Esophagus (tissue), 2 donors: ENCODE measurements at regions not wholly inside any gene's neighbourhood (a gene's known extent, or its start where the extent isn't known, plus 50 kb on each side); places are given as distances from the start of the nearest gene placed in this dataset.

Experiments
- H3K27ac ChIP-seq, 2 donors: one replicate each; pipeline ENCODE4 v1.5.1; 2013; ENCODE audit warnings: low read depth in 2 of 2, mild to moderate bottlenecking in 2 of 2, inconsistent platforms in 1 of 2, low read length in 1 of 2, moderate library complexity in 1 of 2
- H3K27me3 ChIP-seq, 2 donors: one replicate each; pipeline ENCODE4 v1.6.1; 2013; ENCODE audit warnings: low read length in 2 of 2, control low read depth in 1 of 2, mild to moderate bottlenecking in 1 of 2; ENCODE audit not compliant: insufficient read depth in 2 of 2, control insufficient read depth in 1 of 2
- H3K36me3 ChIP-seq, 2 donors: one replicate each; pipeline ENCODE4 v1.6.1; 2013; ENCODE audit warnings: low read length in 1 of 2; ENCODE audit not compliant: control insufficient read depth in 2 of 2, insufficient read depth in 2 of 2
- H3K4me1 ChIP-seq, 2 donors: one replicate each; pipeline ENCODE4 v1.6.1; 2013; ENCODE audit warnings: low read length in 1 of 2; ENCODE audit not compliant: control insufficient read depth in 2 of 2, insufficient read depth in 2 of 2
- H3K4me3 ChIP-seq, 2 donors: one replicate each; pipeline ENCODE4 v1.5.1; 2013; ENCODE audit warnings: low read length in 2 of 2, mild to moderate bottlenecking in 2 of 2, low read depth in 1 of 2, moderate library complexity in 1 of 2
- H3K9me3 ChIP-seq, 2 donors: one replicate each; pipeline ENCODE4 v1.6.1; 2013; ENCODE audit warnings: mild to moderate bottlenecking in 2 of 2, low read depth in 1 of 2, low read length in 1 of 2, moderate library complexity in 1 of 2; ENCODE audit not compliant: control insufficient read depth in 2 of 2, insufficient read depth in 1 of 2
- WGBS, 2 donors: extraction: QIAGEN DNeasy Blood & Tissue Kit; methylation state at CpG; one replicate each; pipeline ENCODE4 v1.1.7; 2013; 5-methylcytosine and 5-hydroxymethylcytosine counted together
- donor health status: healthy with polysubstance abuse.
- donor health status: Bipolar disorder and iron deficiency.

DNA sequence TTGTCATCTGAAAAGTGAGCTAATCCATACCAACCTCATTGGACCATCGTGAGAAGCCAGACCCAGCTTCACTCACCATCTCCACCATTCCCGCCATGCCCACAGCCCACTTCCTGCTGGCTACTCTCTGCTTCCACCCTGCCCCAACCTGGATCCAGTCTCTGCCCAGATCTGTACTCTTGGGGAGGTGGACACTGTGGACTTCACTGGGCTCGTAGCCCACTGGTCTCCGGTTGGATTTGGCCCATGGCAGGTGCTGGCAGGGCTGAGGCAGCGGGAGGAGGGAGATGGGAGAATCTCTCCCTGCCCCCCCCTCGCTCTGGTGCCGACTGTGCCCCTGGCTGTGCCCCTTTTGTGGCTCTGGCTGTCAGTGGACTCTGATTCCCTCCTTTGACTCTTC, 193.8 kb downstream of the ABHD5 start:
- Histone ChIP-seq H3K4me1 (no peaks in the 10 kb centered on the region), H3K36me3 (no peaks in the 10 kb centered on the region), H3K27ac (no peak overlapping the region), H3K9me3 (no peaks in the 10 kb centered on the region), H3K4me3 (no peak overlapping the region), H3K27me3 (no peaks in the 10 kb centered on the region)
- 87 to 88% methylated on average over 7 of the region's 7 CpGs for WGBS, 2 donors

- Histone ChIP-seq H3K4me1 (no peaks in the 10 kb centered on the region), H3K36me3 (no peaks in the 10 kb centered on the region), H3K27me3 (no peaks in the 10 kb centered on the region), H3K4me3 (no peak overlapping the region), H3K9me3 (no peaks in the 10 kb centered on the region), H3K27ac (peak overlapping the region in 1 of 2 donors; percentile 22)
- WGBS, 2 donors, result 59 to 80% methylated on average over 3 of the region's 3 CpGs
Observed at GRCh38 chr3:43885908-43886618, 195.3 kb downstream of the ABHD5 start.

- Histone ChIP-seq H3K27ac (no peak overlapping the region), H3K9me3 (no peaks in the 10 kb centered on the region), H3K27me3 (peaks cover 2% of the 10 kb centered on the region in 2 donors), H3K36me3 (no peaks in the 10 kb centered on the region), H3K4me1 (peaks cover 0 to 6% of the 10 kb centered on the region in 2 donors), H3K4me3 (no peak overlapping the region)
- WGBS, 2 donors, result 53 to 56% methylated on average over 6 of the region's 6 CpGs
Observed at GRCh38 chr3:43892061-43892460, 201.3 kb downstream of the ABHD5 start.

DNA sequence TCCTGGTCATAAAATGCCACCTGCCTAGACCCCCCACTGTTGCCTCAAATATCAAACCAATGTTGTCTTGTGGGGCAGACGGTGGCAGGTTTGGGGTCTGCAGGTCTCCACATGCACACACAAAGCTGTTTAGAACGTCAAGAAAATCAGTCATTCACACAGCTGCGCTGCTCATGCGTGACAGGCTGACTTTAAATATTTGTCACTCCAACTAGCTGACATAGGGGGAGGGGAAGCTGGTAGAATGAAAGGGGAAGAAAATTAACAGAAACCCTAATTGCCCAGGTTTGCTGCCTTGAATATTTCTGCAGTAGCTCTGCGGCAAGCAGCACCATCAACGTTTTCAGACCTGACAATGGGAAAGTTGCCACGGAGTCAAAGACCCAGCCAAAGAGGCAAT, 201.8 kb downstream of the ABHD5 start:
- peaks cover 0 to 6% of the 10 kb centered on the region in 2 donors for H3K4me1 ChIP-seq
- H3K27me3 ChIP-seq, result peaks cover 2% of the 10 kb centered on the region in 2 donors
- H3K4me3 ChIP-seq, result no peak overlapping the region
- H3K27ac ChIP-seq, result no peak overlapping the region
- no peaks in the 10 kb centered on the region for H3K36me3 ChIP-seq
- no peaks in the 10 kb centered on the region for H3K9me3 ChIP-seq
- WGBS, 2 donors, result 12 to 13% methylated on average over 7 of the region's 7 CpGs

DNA sequence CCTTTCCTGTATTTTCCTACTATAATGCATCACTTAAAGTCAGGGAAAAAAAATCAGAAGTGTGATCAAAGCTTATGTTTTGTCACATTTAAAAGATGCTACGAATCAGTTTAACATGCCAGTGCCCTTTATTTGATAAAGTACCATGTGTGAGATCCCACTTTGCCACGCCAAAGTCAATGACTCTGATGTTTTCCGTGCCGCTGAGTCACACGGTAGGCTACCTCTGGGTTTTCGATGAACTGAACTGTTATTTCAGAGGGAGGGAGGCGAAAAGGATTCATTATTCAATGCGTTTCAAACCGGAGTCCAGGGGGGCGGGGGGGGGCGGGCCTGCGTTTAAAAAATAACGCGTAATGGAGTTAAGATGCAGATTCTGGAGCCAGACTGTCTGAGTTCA, 203.0 kb downstream of the ABHD5 start:
- H3K9me3 ChIP-seq, result peaks cover 0 to 2% of the 10 kb centered on the region in 2 donors
- peak overlapping the region; percentile 27 to 62 for H3K4me3 ChIP-seq
- no peaks in the 10 kb centered on the region for H3K36me3 ChIP-seq
- H3K4me1 ChIP-seq, result peaks cover 0 to 6% of the 10 kb centered on the region in 2 donors
- WGBS, 2 donors, result 6 to 10% methylated on average over 14 of the region's 14 CpGs
- peaks cover 2% of the 10 kb centered on the region in 2 donors for H3K27me3 ChIP-seq
- no peak overlapping the region for H3K27ac ChIP-seq

DNA sequence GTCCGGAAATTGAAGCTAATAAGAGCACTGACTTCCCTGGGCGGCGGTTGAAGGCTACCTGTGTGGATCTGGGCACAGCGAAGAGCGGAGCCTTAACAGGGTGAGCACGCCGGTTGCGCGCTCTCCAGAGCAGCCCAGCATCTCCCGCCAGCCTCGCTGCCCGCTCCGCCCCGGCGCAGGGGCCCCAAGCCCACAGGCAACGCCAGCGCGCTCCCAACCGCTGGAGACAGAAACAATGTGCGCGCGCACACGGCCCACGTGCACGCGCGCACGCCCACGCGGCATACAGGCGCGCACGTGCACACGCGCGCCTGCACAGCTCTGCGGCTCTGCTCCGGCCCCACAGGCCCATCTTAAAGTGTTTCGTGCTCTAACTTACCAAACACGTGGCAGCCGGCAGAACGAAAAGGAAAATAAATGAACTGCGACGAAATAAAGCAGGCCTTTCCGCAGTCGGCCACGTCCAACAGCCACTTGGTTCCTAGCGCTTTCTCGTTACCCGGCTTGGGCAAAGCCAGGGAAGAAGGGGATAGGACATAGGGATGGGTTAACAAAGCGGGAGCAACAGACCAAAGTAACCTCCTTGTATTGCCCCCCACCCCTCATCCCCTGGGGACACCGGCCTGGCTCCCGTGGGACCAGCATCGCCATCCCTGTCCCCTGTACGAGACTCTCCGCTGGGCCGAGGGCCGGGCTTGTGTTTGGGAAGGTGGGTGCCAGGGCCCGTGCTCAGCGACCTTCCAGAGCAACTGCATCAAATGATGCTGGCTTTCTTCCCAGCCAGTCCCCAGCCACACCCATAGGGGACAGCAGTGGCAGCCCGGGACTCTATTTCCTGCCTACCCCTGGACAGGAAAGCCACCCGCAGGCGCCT, 203.7 kb downstream of the ABHD5 start:
- peaks cover 0 to 6% of the 10 kb centered on the region in 2 donors for H3K4me1 ChIP-seq
- H3K4me3 ChIP-seq, result peak overlapping the region; percentile 27 to 62
- no peak overlapping the region for H3K27ac ChIP-seq
- peaks cover 2% of the 10 kb centered on the region in 2 donors for H3K27me3 ChIP-seq
- 13% methylated on average over 63 of the region's 63 CpGs for WGBS, 2 donors
- H3K9me3 ChIP-seq, result peaks cover 0 to 2% of the 10 kb centered on the region in 2 donors
- no peaks in the 10 kb centered on the region for H3K36me3 ChIP-seq

DNA sequence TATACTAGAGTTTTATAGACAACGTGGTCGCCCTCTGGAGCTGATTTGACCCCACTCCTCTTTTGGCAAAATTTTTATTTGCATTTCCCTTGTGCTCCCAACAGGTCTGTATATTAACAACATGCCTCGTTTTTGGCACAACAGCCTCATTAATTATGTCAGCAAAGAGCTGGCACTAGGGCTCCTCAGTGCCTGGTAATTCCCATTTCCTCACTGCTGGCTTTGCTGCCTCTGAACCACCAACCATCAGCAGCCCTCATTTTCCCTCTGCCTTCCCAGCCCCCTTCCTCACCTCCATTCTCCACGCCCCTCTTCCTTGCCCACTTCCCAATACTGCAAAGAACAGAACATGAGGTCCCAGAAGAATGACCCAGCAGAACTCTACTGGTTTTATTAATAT, 204.8 kb downstream of the ABHD5 start:
- H3K4me1 ChIP-seq, result peaks cover 0 to 6% of the 10 kb centered on the region in 2 donors
- peaks cover 0 to 2% of the 10 kb centered on the region in 2 donors for H3K9me3 ChIP-seq
- H3K4me3 ChIP-seq, result no peak overlapping the region
- WGBS, 2 donors, result 54 to 57% methylated on average over 4 of the region's 4 CpGs
- H3K27me3 ChIP-seq, result peaks cover 2% of the 10 kb centered on the region in 2 donors
- no peaks in the 10 kb centered on the region for H3K36me3 ChIP-seq
- no peak overlapping the region for H3K27ac ChIP-seq

DNA sequence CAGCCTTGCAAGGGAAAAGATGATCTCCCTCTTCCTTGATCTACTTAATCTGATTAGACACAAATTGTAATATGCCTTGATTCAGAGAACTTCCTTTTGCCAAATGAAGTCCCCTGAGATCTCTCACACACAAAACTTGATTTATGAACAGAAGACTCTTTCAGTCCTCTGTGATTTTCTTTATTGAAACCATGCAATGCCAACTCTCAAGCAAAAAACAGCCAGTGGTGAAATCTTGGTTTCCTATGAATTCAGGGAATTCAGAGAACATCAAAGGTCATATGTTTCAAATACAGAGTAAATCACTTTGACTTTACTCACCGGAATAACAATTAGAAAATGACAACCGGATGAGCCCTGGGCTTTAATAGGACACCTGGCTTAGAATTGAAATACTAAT, 211.7 kb downstream of the ABHD5 start:
- no peak overlapping the region for H3K27ac ChIP-seq
- H3K4me1 ChIP-seq, result no peaks in the 10 kb centered on the region
- WGBS, 2 donors, result 89 to 96% methylated on average over 2 of the region's 2 CpGs
- H3K36me3 ChIP-seq, result no peaks in the 10 kb centered on the region
- no peak overlapping the region for H3K4me3 ChIP-seq
- no peaks in the 10 kb centered on the region for H3K27me3 ChIP-seq
- H3K9me3 ChIP-seq, result peaks cover 0 to 2% of the 10 kb centered on the region in 2 donors

DNA sequence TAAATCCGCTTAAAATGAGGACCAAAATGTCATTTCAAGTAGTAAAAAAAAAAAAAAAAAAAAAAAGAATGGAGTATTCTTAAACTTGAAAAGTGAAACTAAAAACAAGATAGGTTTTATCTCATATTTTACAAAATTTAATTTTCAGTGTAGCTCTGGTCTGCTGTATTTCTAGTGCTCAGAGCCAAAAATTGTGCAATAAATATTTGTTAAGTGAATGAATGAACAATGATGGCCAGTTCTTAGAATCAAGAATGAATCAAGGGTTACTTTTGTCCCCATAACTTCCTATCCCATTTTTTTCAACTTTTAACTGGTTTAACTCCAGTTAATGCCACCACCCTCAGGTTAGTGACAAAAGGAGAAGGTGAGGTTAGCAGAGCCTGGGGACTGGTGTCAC, 214.4 kb downstream of the ABHD5 start:
- H3K4me3 ChIP-seq, result no peak overlapping the region
- H3K27me3 ChIP-seq, result no peaks in the 10 kb centered on the region
- no peak overlapping the region for H3K27ac ChIP-seq
- H3K36me3 ChIP-seq, result no peaks in the 10 kb centered on the region
- H3K4me1 ChIP-seq, result no peaks in the 10 kb centered on the region
- no peaks in the 10 kb centered on the region for H3K9me3 ChIP-seq
- 91 to 94% methylated on average over 1 of the region's 1 CpG for WGBS, 2 donors
